HCT116 (cell line): ENCODE measurements at regions not wholly inside any gene's neighbourhood (a gene's known extent, or its start where the extent isn't known, plus 50 kb on each side); places are given as distances from the start of the nearest gene placed in this dataset.

Experiments
- ATAC-seq: fragments of 200-7000 bp; cut with Tn5 transposase; 2 replicates; pipeline ENCODE4 v1.9.1; 2020; ENCODE audit warnings: mild to moderate bottlenecking, moderate library complexity
- BruUV-seq: library from RNA; stranded (reverse); fragments of 400-500 nt; replicated peaks from 2 replicates; lab custom pipeline; 2021; lab: Mats Ljungman, UMichigan
- CTCF ChIA-PET: fragments of 300-600 bp; sonication (Branson Sonifier 250); formaldehyde crosslinking; loops from one replicate; lab custom pipeline; 2021; ENCODE audit warnings: antibody characterized with exemption; lab: Charles Lee
- POLR2A ChIA-PET: fragments of 300-600, 350-600 bp; sonication (Branson Sonifier 250); formaldehyde crosslinking; loops from one replicate; lab custom pipeline; 2021; ENCODE audit warnings: antibody characterized with exemption; lab: Charles Lee
- RAD21 ChIA-PET, 2 experiments: fragments of 300-600 bp; sonication (Branson Sonifier 250); formaldehyde crosslinking; loops; one replicate each; lab custom pipeline; 2023; ENCODE audit warnings: low total read pairs in 2 of 2; ENCODE audit not compliant: uncharacterized antibody in 2 of 2, unreplicated experiment in 2 of 2, low non-redundant PET in 1 of 2; lab: Charles Lee
- DNase-seq: peaks from one replicate; pipeline ENCODE4 v3.0.0-alpha.2; 2010; ENCODE audit warnings: low read depth, low spot score
- H2AFZ ChIP-seq: fragments of 200-600 bp; shearing (Covaris generic), sonication (generic); 2 replicates; pipeline ENCODE4 v1.6.1; 2017; ENCODE audit warnings: low read depth, mixed run types, mixed read lengths, antibody characterized with exemption, low read length; ENCODE audit not compliant: poor library complexity, severe bottlenecking
- H3K27ac ChIP-seq: 2 replicates; pipeline ENCODE4 v1.5.1; 2012; ENCODE audit warnings: low read depth, low read length
- H3K27me3 ChIP-seq: fragments of 200-600 bp; sonication (generic); 2 replicates; pipeline ENCODE4 v1.6.1; 2016; ENCODE audit warnings: mixed run types, low read length, mixed read lengths; ENCODE audit not compliant: insufficient read depth
- H3K36me3 ChIP-seq, 2 experiments: fragments of 200-500 bp in 1 of 2; fragments of 200-600 bp in 1 of 2; sonication (Bioruptor generic) in 1 of 2; sonication (generic) in 1 of 2; 2 replicates each; pipeline versions ENCODE4 v1.5.1 to v1.6.1; 2014 to 2016; ENCODE audit warnings: low read length in 2 of 2, inconsistent platforms in 1 of 2, mixed read lengths in 1 of 2, mixed run types in 1 of 2; ENCODE audit not compliant: insufficient read depth in 2 of 2, control insufficient read depth in 1 of 2
- H3K4me1 ChIP-seq, 2 experiments: fragments of 200-600 bp in 1 of 2; sonication (generic) in 1 of 2; 2 replicates each; pipeline versions ENCODE4 v1.5.1 to v1.6.1; 2012 to 2017; ENCODE audit warnings: low read length in 2 of 2, inconsistent platforms in 1 of 2, mild to moderate bottlenecking in 1 of 2, mixed read lengths in 1 of 2, mixed run types in 1 of 2, moderate library complexity in 1 of 2; ENCODE audit not compliant: insufficient read depth in 2 of 2, control insufficient read depth in 1 of 2
- H3K4me2 ChIP-seq: fragments of 200-600 bp; sonication (generic); 2 replicates; pipeline ENCODE4 v1.6.1; 2017; ENCODE audit warnings: mixed run types, low read length, mixed read lengths
- H3K4me3 ChIP-seq, 2 experiments: fragments of 200-600 bp in 1 of 2; sonication (generic) in 1 of 2; replicated peaks in 1 of 2; 2 replicates each; pipeline ENCODE4 v1.5.1; 2011 to 2016; ENCODE audit warnings: low read length in 2 of 2, control low read depth in 1 of 2, low read depth in 1 of 2, mild to moderate bottlenecking in 1 of 2, mixed read lengths in 1 of 2, mixed run types in 1 of 2
- H3K79me2 ChIP-seq: fragments of 200-600 bp; sonication (generic); 2 replicates; pipeline ENCODE4 v1.6.1; 2017; ENCODE audit warnings: mild to moderate bottlenecking, mixed run types, low read length, moderate library complexity, mixed read lengths; ENCODE audit not compliant: insufficient read depth
- H3K9ac ChIP-seq: fragments of 200-600 bp; sonication (generic); 2 replicates; pipeline ENCODE4 v1.6.1; 2016; ENCODE audit warnings: low read length, mixed read lengths
- H3K9me2 ChIP-seq: fragments of 200-600 bp; sonication (generic), shearing (Covaris generic); 2 replicates; pipeline ENCODE4 v1.6.1; 2017; ENCODE audit warnings: mixed run types, mild to moderate bottlenecking, moderate library complexity; ENCODE audit not compliant: insufficient read depth
- H3K9me3 ChIP-seq, 2 experiments: fragments of 200-500 bp in 1 of 2; fragments of 200-600 bp in 1 of 2; sonication (Bioruptor generic) in 1 of 2; sonication (generic) in 1 of 2; 2 replicates each; pipeline ENCODE4 v1.6.1; 2014 to 2017; ENCODE audit warnings: low read length in 2 of 2, mixed read lengths in 2 of 2, inconsistent platforms in 1 of 2, low read depth in 1 of 2, mild to moderate bottlenecking in 1 of 2, mixed run types in 1 of 2, moderate library complexity in 1 of 2; ENCODE audit not compliant: control insufficient read depth in 1 of 2, insufficient read depth in 1 of 2
- H4K20me1 ChIP-seq: fragments of 200-600 bp; sonication (generic), shearing (Covaris generic); 2 replicates; pipeline ENCODE4 v1.6.1; 2017; ENCODE audit warnings: mixed run types, mild to moderate bottlenecking, moderate library complexity; ENCODE audit not compliant: insufficient read depth
- CTCF ChIP-seq, 3 experiments: fragments of 200-600 bp in 1 of 3; sonication (generic) in 1 of 3; IDR thresholded peaks in 2 of 3; conservative IDR thresholded peaks in 1 of 3; 2 replicates each; pipeline ENCODE4 v1.5.1; 2012 to 2017; ENCODE audit warnings: low read depth in 2 of 3, low read length in 2 of 3, antibody characterized with exemption in 1 of 3, borderline replicate concordance in 1 of 3, control low read depth in 1 of 3, mild to moderate bottlenecking in 1 of 3, mixed read lengths in 1 of 3, mixed run types in 1 of 3, moderate library complexity in 1 of 3; ENCODE audit not compliant: insufficient read depth in 1 of 3
- EGR1 ChIP-seq: IDR thresholded peaks from 2 replicates; pipeline ENCODE4 v1.6.1; 2012; ENCODE audit warnings: low read depth
- FOSL1 ChIP-seq: IDR thresholded peaks from 2 replicates; pipeline ENCODE4 v1.6.1; 2012; ENCODE audit warnings: low read depth
- MAX ChIP-seq: IDR thresholded peaks from 2 replicates; pipeline ENCODE4 v1.6.1; 2012
- RAD21 ChIP-seq: IDR thresholded peaks from 2 replicates; pipeline ENCODE4 v1.6.1; 2012; ENCODE audit warnings: low read depth, mild to moderate bottlenecking
- REST ChIP-seq: IDR thresholded peaks from 2 replicates; pipeline ENCODE4 v1.6.1; 2012; ENCODE audit warnings: low read depth
- SRF ChIP-seq: IDR thresholded peaks from 2 replicates; pipeline ENCODE4 v1.6.1; 2012; ENCODE audit warnings: low read depth
- YY1 ChIP-seq: IDR thresholded peaks from 2 replicates; pipeline ENCODE4 v1.6.1; 2011; ENCODE audit warnings: low read length, low read depth, moderate library complexity, mild to moderate bottlenecking; ENCODE audit not compliant: insufficient replicate concordance; ENCODE audit errors: extremely low read depth
- ZFX ChIP-seq: fragments of 450-650 bp; IDR thresholded peaks from 2 replicates; pipeline ENCODE4 v1.6.1; 2017
- intact Hi-C: fragments of 100-400 bp; cut with micrococcal nuclease; formaldehyde crosslinking; loops from 2 replicates; pipeline ENCODE4 v1.10.0; 2022

GRCh38 chr20:50302341-50303057 is 111.9 kb downstream of the CEBPB start:
- Histone ChIP-seq H3K36me3 (no peaks in the 10 kb centered on the region), H3K27me3 (no peaks in the 10 kb centered on the region), H3K79me2 (no peaks in the 10 kb centered on the region), H4K20me1 (no peaks in the 10 kb centered on the region), H3K27ac (no peak overlapping the region), H3K9me2 (no peaks in the 10 kb centered on the region), H3K9me3 (no peaks in the 10 kb centered on the region), H3K4me3 (no peak overlapping the region), H2AFZ (no peak overlapping the region), H3K4me1 (peaks cover 10 to 23% of the 10 kb centered on the region in 2 experiments), H3K9ac (no peak overlapping the region), H3K4me2 (no peak overlapping the region)
- TF ChIP-seq CTCF (IDR thresholded peaks at IDR 0.05 in 2 of 3, conservative IDR thresholded peaks at IDR 0.05 in 1 of 3; ENCODE audit: borderline replicate concordance in 1 of 3, insufficient read depth in 1 of 3, low read depth in 2 of 3, low read length in 2 of 3) (no peak), YY1 (no peak), SRF (no peak), MAX (no peak), EGR1 (no peak), ZFX (no peak), REST (no peak), RAD21 (no peak), FOSL1 (no peak)
- RAD21 ChIA-PET = no interaction called here
- intact Hi-C loops = no loop called here
- no TSS peak for BruUV-seq
- DNase-seq (no peak), ATAC-seq (no peak)
- CTCF ChIA-PET = no interaction called here
- POLR2A ChIA-PET = no interaction called here
